Neural cell (in vitro differentiated cells): ENCODE measurements at regions not wholly inside any gene's neighbourhood (a gene's known extent, or its start where the extent isn't known, plus 50 kb on each side); places are given as distances from the start of the nearest gene placed in this dataset.

Experiments used
- H2AFZ ChIP-seq: fragments of 200-600, 300-800 bp; sonication (generic), shearing (Covaris generic); 2 replicates; pipeline ENCODE4 v1.6.0; 2014; ENCODE audit warnings: low read depth, mild to moderate bottlenecking, antibody characterized with exemption, low read length, moderate library complexity
- H3F3A ChIP-seq: fragments of 200-600 bp; shearing (Covaris generic); 2 replicates; pipeline ENCODE4 v1.6.1; 2016; ENCODE audit warnings: mild to moderate bottlenecking, moderate library complexity, mixed read lengths, antibody characterized with exemption, low read length; ENCODE audit not compliant: insufficient read depth, poor library complexity, severe bottlenecking
- H3K27ac ChIP-seq: fragments of 200-600, 300-800 bp; sonication (generic), shearing (Covaris generic); 2 replicates; pipeline ENCODE4 v1.5.1; 2014; ENCODE audit warnings: mild to moderate bottlenecking, low read length, moderate library complexity
- H3K27me3 ChIP-seq: fragments of 300-800, 200-600 bp; sonication (generic), shearing (Covaris generic); 2 replicates; pipeline ENCODE4 v1.6.0; 2014; ENCODE audit warnings: mild to moderate bottlenecking, low read depth, low read length, moderate library complexity; ENCODE audit not compliant: insufficient read depth
- H3K36me3 ChIP-seq: fragments of 300-800, 200-600 bp; sonication (generic), shearing (Covaris generic); 2 replicates; pipeline ENCODE4 v1.5.1; 2014; ENCODE audit warnings: mild to moderate bottlenecking, antibody characterized with exemption, low read length, moderate library complexity; ENCODE audit not compliant: insufficient read depth
- H3K4me2 ChIP-seq: fragments of 300-800, 200-600 bp; sonication (generic), shearing (Covaris generic); 2 replicates; pipeline ENCODE4 v1.6.0; 2014; ENCODE audit warnings: mild to moderate bottlenecking, low read length
- H3K4me3 ChIP-seq: fragments of 300-800, 200-600 bp; sonication (generic), shearing (Covaris generic); 2 replicates; pipeline ENCODE4 v1.5.1; 2014; ENCODE audit warnings: mild to moderate bottlenecking, low read length, moderate library complexity
- H3K79me2 ChIP-seq: fragments of 200-600 bp; shearing (Covaris generic); replicated peaks from 2 replicates; pipeline ENCODE4 v1.6.0; 2014; ENCODE audit warnings: mild to moderate bottlenecking, low read length, moderate library complexity; ENCODE audit not compliant: insufficient read depth
- H3K9ac ChIP-seq: fragments of 300-800, 200-600 bp; sonication (generic), shearing (Covaris generic); 2 replicates; pipeline ENCODE4 v1.6.1; 2016; ENCODE audit warnings: mild to moderate bottlenecking, low read length, mixed read lengths
- H3K9me2 ChIP-seq: fragments of 200-600 bp; shearing (Covaris generic); 2 replicates; pipeline ENCODE4 v1.6.1; 2016; ENCODE audit warnings: mild to moderate bottlenecking, low read length, mixed read lengths; ENCODE audit not compliant: insufficient read depth
- H3K9me3 ChIP-seq: fragments of 200-600, 300-800 bp; sonication (generic), shearing (Covaris generic); 2 replicates; pipeline ENCODE4 v1.6.1; 2016; ENCODE audit warnings: mild to moderate bottlenecking, mixed run types, low read length, moderate library complexity, mixed read lengths
- H4K20me1 ChIP-seq: fragments of 200-600 bp; shearing (Covaris generic); 2 replicates; pipeline ENCODE4 v1.6.1; 2016; ENCODE audit warnings: mild to moderate bottlenecking, mixed run types; ENCODE audit not compliant: insufficient read depth
- EP300 ChIP-seq: fragments of 450-650 bp; conservative IDR thresholded peaks from 2 replicates; pipeline ENCODE4 v1.6.1; 2014; ENCODE audit warnings: antibody characterized with exemption, mild to moderate bottlenecking, moderate library complexity; ENCODE audit not compliant: poor library complexity, severe bottlenecking
- EZH2 ChIP-seq: fragments of 200-600, 300-800 bp; shearing (Covaris generic), sonication (generic); IDR thresholded peaks from 2 replicates; pipeline ENCODE4 v1.6.1; 2014; ENCODE audit warnings: antibody characterized with exemption, low read length, borderline replicate concordance, mild to moderate bottlenecking; ENCODE audit not compliant: insufficient read depth, poor library complexity, severe bottlenecking
- MXI1 ChIP-seq: fragments of 450-650 bp; conservative IDR thresholded peaks from 2 replicates; pipeline ENCODE4 v1.6.1; 2014; ENCODE audit warnings: antibody characterized with exemption, mild to moderate bottlenecking; ENCODE audit not compliant: poor library complexity, severe bottlenecking
- POLR2AphosphoS5 ChIP-seq: IDR thresholded peaks from 2 replicates; pipeline ENCODE4 v1.6.1; 2012
- RAD21 ChIP-seq: fragments of 450-650 bp; conservative IDR thresholded peaks from 2 replicates; pipeline ENCODE4 v1.6.1; 2014; ENCODE audit warnings: antibody characterized with exemption, mild to moderate bottlenecking, moderate library complexity
- SMC3 ChIP-seq: fragments of 450-650 bp; conservative IDR thresholded peaks from 2 replicates; pipeline ENCODE4 v1.6.1; 2014; ENCODE audit warnings: antibody characterized with exemption, mild to moderate bottlenecking, moderate library complexity; ENCODE audit not compliant: poor library complexity
- TAF1 ChIP-seq: IDR thresholded peaks from 2 replicates; pipeline ENCODE4 v1.6.1; 2012; ENCODE audit warnings: low read depth
- TF ChIP-seq, protein P1 (sequence below): fragments of 450-650 bp; IDR thresholded peaks from 2 replicates; pipeline ENCODE4 v1.5.1; 2014; ENCODE audit warnings: antibody characterized with exemption, mild to moderate bottlenecking, moderate library complexity; ENCODE audit not compliant: poor library complexity, severe bottlenecking
- TF ChIP-seq, protein P2 (sequence below): IDR thresholded peaks from 2 replicates; pipeline ENCODE4 v1.6.1; 2012; ENCODE audit warnings: borderline replicate concordance

DNA sequence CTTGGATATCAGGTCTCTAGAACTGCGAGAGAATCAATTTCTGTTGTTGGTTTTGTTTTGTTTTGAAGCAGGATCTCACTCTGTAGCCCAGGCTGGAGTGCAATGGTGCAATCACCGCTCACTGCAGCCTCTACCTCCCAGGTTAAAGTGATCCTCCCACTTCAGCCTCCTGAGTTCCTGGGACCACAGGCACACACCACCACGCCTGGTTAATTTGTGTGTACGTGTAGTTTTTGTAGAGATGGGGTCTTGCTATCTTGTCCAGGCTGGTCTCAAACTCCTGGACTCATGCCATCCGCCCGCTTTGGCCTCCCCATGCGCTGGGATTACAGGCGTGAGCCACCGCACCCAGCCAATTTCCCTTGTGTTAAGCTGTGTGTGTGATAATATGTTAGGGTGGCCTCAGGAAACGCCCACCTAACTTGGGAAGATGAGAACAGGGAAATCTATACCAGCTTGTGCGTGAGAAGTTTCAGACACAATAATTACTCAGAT lies 109.6 kb downstream of the SIK1 start:
- Histone ChIP-seq H3K36me3 (no peaks in the 10 kb centered on the region), H3K27ac (no peak overlapping the region), H3K9ac (no peak overlapping the region), H4K20me1 (no peaks in the 10 kb centered on the region), H3K27me3 (no peaks in the 10 kb centered on the region), H2AFZ (no peak overlapping the region), H3K4me3 (no peak overlapping the region), H3K4me2 (no peak overlapping the region), H3K9me2 (no peaks in the 10 kb centered on the region), H3K9me3 (no peaks in the 10 kb centered on the region), H3K79me2 (no peaks in the 10 kb centered on the region), H3F3A (peaks cover 4% of the 10 kb centered on the region)
- TF ChIP-seq EZH2 (no peak), EP300 (no peak), TAF1 (no peak), RAD21 (no peak), SMC3 (no peak), POLR2AphosphoS5 (no peak), MXI1 (no peak)
- TF ChIP-seq, protein P1, sequence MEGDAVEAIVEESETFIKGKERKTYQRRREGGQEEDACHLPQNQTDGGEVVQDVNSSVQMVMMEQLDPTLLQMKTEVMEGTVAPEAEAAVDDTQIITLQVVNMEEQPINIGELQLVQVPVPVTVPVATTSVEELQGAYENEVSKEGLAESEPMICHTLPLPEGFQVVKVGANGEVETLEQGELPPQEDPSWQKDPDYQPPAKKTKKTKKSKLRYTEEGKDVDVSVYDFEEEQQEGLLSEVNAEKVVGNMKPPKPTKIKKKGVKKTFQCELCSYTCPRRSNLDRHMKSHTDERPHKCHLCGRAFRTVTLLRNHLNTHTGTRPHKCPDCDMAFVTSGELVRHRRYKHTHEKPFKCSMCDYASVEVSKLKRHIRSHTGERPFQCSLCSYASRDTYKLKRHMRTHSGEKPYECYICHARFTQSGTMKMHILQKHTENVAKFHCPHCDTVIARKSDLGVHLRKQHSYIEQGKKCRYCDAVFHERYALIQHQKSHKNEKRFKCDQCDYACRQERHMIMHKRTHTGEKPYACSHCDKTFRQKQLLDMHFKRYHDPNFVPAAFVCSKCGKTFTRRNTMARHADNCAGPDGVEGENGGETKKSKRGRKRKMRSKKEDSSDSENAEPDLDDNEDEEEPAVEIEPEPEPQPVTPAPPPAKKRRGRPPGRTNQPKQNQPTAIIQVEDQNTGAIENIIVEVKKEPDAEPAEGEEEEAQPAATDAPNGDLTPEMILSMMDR: no peak
- TF ChIP-seq, protein P2, sequence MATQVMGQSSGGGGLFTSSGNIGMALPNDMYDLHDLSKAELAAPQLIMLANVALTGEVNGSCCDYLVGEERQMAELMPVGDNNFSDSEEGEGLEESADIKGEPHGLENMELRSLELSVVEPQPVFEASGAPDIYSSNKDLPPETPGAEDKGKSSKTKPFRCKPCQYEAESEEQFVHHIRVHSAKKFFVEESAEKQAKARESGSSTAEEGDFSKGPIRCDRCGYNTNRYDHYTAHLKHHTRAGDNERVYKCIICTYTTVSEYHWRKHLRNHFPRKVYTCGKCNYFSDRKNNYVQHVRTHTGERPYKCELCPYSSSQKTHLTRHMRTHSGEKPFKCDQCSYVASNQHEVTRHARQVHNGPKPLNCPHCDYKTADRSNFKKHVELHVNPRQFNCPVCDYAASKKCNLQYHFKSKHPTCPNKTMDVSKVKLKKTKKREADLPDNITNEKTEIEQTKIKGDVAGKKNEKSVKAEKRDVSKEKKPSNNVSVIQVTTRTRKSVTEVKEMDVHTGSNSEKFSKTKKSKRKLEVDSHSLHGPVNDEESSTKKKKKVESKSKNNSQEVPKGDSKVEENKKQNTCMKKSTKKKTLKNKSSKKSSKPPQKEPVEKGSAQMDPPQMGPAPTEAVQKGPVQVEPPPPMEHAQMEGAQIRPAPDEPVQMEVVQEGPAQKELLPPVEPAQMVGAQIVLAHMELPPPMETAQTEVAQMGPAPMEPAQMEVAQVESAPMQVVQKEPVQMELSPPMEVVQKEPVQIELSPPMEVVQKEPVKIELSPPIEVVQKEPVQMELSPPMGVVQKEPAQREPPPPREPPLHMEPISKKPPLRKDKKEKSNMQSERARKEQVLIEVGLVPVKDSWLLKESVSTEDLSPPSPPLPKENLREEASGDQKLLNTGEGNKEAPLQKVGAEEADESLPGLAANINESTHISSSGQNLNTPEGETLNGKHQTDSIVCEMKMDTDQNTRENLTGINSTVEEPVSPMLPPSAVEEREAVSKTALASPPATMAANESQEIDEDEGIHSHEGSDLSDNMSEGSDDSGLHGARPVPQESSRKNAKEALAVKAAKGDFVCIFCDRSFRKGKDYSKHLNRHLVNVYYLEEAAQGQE: no peak

DNA sequence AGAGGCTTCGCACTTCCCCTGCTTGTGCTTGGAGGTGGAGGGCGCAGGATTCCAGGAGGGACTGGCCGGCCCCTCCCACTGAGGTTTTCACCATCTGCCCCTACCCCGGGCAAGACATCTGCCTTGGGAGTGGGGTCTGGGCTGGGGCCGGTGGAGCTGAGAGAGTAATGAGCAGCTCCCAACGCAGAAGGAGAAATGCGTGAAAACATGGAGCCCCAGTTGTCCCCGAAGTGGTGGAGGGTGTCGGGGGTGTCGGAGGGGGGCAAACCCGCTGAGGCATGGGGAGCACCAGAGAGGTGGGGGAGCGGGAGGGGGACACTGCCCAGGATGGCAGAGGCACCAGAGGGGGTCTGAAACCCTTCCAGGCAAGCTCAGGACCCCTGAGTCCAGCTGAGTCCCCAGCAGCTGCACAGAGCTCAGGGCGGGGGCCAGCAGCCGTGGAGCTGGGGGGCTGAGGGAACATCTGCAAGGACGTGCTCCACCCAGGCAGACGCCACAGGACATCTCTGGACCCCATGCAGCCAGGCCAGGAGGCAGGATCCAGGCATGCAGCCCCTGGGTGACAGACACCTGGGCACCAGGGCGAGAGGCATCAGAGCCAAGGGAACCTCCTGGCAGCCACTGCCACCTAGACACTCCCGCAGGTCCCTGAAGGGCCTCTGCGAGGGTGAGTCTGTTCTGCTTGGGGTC lies 110.6 kb downstream of the SIK1 start:
- no peaks in the 10 kb centered on the region for H3K79me2 ChIP-seq
- peaks cover 4% of the 10 kb centered on the region for H3F3A ChIP-seq
- no peak overlapping the region for H3K4me3 ChIP-seq
- no peak overlapping the region for H3K4me2 ChIP-seq
- no peak overlapping the region for H2AFZ ChIP-seq
- no peak overlapping the region for H3K27ac ChIP-seq
- H4K20me1 ChIP-seq: no peaks in the 10 kb centered on the region
- no peaks in the 10 kb centered on the region for H3K9me2 ChIP-seq
- no peaks in the 10 kb centered on the region for H3K36me3 ChIP-seq
- no peak overlapping the region for H3K9ac ChIP-seq
- H3K27me3 ChIP-seq: no peaks in the 10 kb centered on the region
- TF ChIP-seq, protein P1: no peak
- TF ChIP-seq SMC3 (no peak), TAF1 (no peak), RAD21 (no peak), MXI1 (no peak), POLR2AphosphoS5 (no peak), EP300 (no peak), EZH2 (no peak)
- TF ChIP-seq, protein P2: no peak
- no peaks in the 10 kb centered on the region for H3K9me3 ChIP-seq
